ENCODE measurements at regions not wholly inside any gene's neighbourhood (a gene's known extent, or its start where the extent isn't known, plus 50 kb on each side); places are given as distances from the start of the nearest gene placed in this dataset.

- no peak for DNase-seq
Measured at GRCh38 chr13:107144432-107144831, 576.5 kb upstream of the ARGLU1 start.

- no peak for DNase-seq
Measured at GRCh38 chr13:107141767-107142166, 573.8 kb upstream of the ARGLU1 start.

- no peak for DNase-seq
Measured at GRCh38 chr13:107139006-107139405, 571.1 kb upstream of the ARGLU1 start.

DNA sequence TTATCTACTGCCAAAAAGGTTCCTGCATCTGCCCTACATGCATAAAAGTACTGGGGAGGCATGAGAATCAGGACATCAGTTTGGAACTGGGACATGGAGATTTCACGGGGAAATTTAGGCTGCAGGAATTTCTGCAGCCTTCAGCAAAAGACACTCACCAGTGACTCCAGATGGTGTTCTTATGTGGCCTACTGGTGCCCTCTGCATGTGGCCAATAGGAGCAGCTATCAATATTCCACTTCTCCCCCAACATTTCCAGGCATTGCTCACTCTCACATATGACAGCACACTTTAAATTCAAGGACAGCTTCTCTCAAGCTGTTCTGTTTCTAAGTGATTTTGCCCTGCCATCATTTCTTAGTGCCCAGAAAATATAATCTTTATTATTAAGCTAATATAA lies 570.5 kb upstream of the ARGLU1 start:
- DNase-seq, result no peak

DNA sequence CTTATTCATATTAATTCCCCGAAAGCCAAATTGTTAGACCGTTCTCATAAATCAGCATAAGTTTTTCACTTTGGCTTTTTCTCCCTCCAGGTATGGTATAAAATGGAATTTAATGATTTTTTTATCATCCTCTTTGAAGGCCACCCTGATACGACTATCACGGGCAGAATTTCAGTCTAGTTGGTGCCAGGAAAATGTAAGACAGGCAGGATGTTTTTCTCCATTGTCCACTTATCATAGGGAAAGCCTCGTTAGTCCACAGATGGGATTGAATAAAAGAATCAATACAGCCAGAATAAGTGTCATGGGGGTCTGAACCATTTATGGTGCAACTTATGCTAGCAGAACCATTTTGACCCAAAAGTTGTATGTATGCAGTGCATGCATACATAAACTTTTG lies 566.0 kb upstream of the ARGLU1 start:
- no peak for DNase-seq

DNA sequence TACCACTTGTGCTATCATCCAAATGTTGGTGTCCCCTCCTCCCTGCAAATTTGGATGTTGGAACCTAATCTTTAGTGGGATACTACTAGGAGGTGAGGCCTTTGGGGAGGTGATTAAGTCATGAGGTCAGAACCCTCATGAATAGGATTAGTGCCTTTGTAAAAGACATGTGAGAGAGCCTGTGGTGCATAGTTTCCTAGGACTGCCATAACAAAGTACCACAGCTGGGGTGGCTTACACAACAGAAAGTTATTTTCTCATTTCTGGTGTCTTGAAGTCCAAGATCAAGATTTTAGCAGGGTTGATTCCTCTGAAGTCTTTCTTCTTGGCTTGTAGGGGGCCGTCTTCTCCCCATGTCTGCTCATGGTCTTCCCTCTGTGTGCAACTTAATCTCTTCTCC lies 562.6 kb upstream of the ARGLU1 start:
- DNase-seq, result no peak

GRCh38 chr13:107124730-107125129 lies 556.8 kb upstream of the ARGLU1 start:
- DNase-seq, result no peak

- no peak for DNase-seq
Measured at GRCh38 chr13:107124129-107124718, 556.3 kb upstream of the ARGLU1 start.

DNA sequence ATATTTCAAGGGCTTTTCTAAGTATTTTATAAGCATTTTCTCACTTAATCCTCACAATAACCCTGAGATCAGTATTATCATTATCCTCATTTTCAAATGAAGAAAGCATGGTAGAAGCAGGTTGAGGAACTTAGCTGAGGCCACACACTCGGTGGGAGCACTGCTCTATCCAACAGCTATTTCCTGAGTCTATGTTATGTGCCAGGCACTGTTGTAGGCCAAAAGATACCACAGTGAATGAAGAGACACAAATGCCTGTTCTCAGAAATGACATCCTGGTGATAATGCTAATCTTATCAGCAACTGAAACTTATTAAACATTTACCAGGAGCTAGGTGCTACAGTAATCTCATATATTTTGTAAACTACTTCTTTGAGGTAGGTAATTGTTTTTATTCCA lies 553.9 kb upstream of the ARGLU1 start:
- DNase-seq, result no peak

DNA sequence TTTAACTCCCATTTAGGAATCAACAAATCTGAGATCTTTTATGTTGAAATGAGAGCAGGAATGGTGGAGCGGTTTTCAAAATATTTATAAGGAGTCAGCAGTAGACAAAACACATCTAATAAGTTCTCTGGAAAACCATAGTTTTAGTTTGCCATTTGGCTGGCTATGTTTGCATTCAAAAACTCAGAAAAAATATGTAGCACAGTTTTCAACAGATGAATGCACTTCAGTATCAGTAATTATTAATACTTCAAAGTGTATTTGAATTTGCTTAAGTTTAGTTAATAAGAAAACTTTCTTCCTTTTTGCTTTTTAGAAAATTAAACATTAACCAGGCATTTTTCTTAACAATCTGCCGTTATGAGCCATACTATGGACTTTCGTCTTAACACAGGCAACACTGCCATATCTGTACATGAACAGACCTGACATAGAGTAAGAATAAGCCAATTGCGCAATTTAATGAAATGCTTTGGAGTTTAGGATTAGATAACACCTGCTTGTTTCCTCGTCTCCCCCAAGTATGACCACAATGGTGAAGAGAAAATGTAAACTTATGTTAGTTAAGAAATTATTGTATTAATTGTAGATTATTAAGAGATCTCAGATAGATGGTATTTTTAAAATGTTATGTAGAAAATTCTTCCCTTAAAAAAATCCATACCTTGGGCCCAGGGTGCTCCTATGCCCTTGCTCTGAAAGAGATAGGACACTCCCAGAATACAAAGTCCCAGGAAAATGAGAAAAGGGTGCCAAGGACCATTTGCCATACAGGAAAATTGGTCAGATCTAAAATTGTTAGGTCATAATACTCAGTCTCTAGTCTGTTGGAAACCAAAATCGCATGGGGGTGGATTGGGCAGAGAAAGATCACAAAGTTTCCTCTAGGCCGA lies 552.3 kb upstream of the ARGLU1 start:
- no peak for DNase-seq

DNA sequence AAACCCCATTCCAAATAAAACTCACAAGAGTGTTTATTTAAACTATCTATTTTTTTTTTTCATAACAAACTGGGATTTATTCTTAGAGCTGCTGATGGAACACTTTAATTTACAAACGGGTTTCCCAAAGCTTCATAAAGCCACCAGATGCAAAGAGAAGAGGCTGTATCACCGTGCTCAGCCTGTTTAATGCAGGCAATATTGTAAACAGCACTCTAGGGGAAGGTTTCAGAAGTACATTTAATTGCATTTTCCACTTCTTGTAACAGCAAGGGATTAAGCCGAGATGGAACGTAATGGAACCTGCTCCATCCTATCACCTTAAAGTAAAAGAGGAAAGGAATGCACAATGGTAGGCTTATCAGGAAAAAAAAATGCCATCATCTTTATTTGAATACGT lies 550.6 kb upstream of the ARGLU1 start:
- DNase-seq, result no peak

- no peak for DNase-seq
Measured at GRCh38 chr13:107117327-107118012, 549.5 kb upstream of the ARGLU1 start.

GRCh38 chr13:107113387-107113786 lies 545.5 kb upstream of the ARGLU1 start:
- DNase-seq, result no peak

- no peak for DNase-seq
Measured at GRCh38 chr13:107111248-107111647, 543.3 kb upstream of the ARGLU1 start.

DNA sequence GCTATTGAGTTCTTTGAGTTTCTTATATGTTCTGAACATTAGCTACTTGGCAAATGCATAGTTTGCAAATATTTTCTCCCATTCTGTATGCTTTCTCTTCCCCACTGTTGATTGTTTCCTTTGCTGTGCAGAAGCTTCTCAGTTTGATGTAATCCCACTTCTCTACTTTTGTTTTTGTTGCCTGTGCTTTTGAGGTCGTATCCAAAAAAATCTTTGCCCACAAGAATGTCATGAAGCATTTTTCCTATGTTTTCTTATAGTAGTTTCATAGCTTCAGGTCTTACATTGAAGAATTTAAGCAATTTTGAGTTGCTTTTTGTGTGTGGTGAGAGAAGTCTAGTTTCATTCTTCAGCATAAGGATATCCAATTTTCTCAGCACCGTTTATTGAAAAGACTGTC lies 536.7 kb upstream of the ARGLU1 start:
- DNase-seq, result no peak

DNA sequence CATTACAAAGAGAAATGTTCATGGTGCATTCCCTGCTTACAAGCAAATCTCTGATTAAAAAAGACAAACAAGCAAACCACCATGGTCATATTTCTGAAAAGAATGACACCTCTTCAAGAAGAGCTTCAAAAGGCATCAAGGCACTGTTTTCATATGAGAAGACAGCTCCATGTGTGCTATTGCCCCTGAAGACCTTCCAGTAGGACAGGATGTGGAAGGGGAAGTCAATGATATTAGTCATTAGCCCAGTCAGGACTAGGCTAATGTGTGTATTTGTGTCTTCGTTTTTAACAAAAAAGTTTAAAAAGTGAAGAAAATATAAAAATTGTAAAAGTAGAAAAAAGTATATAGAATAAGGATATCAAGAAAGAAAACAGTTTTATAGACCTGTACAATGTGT lies 534.7 kb upstream of the ARGLU1 start:
- DNase-seq, result no peak

DNA sequence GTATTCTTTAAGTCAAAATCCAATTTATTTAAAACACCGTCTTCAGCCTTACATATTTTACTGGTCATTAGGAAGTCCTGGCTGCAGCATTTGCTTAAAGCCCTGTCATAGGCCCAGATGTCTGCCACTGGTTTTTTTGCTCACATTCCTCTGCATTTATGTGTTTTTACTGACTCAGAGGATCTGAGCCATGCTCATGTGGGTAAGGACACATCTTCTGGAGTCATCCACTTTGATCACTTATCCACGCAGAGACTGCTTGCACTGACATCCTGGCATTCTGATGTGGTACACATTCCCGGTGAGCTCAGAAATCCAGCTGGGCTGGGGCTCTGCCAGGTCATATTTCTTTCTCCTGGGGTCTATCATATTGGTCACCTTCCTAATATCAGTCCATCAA lies 531.7 kb upstream of the ARGLU1 start:
- DNase-seq, result no peak

GRCh38 chr13:107097916-107098315 lies 530.0 kb upstream of the ARGLU1 start:
- no peak for DNase-seq

GRCh38 chr13:107095876-107096275 lies 527.9 kb upstream of the ARGLU1 start:
- DNase-seq, result no peak

- no peak for DNase-seq
Measured at GRCh38 chr13:107091861-107092260, 523.9 kb upstream of the ARGLU1 start.

DNA sequence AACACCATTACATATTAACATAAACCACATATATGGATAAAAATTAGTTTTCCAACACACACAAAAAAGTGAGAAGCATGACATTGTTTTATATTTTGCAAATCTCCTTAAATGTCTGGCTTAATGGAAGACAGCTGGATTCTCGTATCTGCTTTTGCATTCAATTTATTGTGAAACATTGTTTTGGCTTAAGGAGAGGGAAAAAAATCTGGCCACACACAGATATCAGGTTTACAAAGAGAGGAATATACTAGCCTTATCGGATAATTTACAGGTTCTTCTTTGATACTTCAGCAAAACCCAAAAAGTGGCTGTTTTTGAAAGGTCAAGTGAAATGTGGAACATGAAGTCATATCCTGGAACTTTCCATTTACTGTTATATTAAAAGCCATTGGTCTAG lies 523.5 kb upstream of the ARGLU1 start:
- DNase-seq, result no peak

- no peak for DNase-seq
Measured at GRCh38 chr13:107088061-107088460, 520.1 kb upstream of the ARGLU1 start.

DNA sequence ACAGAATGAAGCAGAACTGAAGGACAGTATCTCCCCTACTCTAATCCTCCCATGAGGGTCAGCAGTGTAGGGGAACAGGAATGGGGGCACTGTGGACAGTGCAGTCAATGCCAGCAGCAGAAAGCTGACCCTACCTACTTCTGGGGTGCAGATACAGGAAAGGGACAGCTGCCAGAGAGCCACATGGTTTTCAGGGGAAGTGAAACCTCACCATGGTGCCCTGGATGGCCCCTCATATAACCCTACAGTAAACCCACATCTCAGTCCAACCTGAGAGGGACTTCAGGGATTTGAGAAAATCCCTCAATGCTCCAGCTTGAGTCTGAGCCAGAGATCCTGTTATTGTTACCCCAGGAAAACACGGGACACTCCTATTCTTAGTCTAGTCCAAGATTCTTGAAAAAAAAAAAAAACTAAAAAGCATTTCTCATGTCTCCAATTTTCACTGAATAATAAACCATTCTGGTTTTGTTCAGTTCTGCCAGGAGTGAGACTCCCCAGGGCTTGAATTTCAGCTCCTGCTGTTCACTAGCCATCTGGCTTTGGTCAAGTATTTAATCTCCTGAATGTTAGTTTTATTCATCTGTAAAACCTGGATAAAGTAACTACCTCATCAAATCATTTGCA lies 511.6 kb upstream of the ARGLU1 start:
- DNase-seq, result no peak
